Right hindlimb (tissue), 1 donor: ENCODE measurements at regions not wholly inside any gene's neighbourhood (a gene's known extent, or its start where the extent isn't known, plus 50 kb on each side); places are given as distances from the start of the nearest gene placed in this dataset.

Experiments used
- DNase-seq: peaks from one replicate; pipeline ENCODE4 v3.0.0-alpha.2; 2018

DNA sequence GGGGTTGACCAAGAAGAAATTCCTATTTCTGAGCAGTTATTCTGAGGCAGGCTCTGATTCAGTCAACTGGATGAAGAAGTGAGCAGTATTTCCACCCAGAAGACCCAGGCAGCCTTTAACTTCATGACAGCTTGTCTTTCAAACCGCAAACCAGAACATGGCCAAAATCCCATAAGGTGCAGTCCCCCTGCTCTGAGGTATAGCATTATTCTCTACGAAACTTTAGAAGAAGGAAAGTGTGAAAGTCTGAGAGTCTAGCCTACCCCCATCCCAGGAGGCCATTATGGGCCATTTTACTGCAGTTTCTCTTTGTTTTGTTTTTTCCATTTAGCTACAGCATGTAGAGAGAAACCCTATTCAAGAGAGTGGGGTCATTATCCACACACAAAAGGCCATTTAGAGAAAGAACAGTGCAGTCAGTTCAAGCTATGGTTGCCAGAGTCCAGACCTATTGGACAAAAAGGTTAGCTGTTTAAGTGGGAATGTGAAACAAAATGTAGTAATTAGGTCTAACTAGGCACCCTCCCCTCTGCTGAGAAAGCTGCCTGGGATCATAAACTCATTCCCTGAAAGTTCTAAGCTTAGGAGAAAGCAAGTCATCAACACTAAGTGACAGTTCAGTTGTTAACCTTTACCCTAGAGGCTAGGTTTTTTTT, 52.1 kb upstream of the RASGEF1B start:
- no peak for DNase-seq

DNA sequence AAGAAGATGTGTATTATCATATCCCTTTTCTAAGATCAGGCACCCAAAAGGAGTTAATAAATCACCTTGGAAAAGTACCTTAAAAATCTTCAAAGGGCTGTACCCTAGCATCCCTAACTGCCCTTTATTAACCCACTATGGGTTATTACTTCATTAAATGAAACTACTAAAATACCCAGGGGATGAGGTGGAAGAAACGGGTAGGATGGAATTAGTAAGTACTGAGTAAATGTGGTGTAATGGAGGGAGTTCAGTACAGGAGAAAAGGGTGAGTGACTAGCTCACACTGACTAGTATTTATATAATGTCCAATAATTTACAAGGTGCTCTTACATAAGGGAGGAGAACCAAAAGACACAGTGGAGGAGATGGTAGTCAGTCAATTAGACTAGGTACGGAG, 51.0 kb upstream of the RASGEF1B start:
- DNase-seq, result no peak

DNA sequence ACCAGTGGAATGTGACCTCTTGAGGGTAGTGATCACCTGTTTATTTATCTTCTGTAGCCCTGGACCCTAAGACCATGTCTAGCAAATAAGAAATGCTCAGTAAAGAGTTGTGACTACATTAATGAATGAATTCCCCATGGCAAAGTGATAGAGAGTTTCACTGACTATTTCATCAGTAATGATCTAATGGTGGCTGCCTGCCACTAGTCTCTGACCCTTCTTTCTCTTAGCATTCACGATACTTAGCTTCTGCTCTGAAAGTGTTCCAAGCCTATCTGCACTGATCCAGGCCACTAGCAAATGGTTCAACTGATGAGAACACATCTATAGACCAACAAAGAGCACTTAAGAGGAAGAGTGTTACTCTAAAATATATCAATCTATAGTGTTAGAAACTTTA, 50.0 kb upstream of the RASGEF1B start:
- DNase-seq, result no peak
